ENCODE measurements at regions not wholly inside any gene's neighbourhood (a gene's known extent, or its start where the extent isn't known, plus 50 kb on each side); places are given as distances from the start of the nearest gene placed in this dataset.

DNA sequence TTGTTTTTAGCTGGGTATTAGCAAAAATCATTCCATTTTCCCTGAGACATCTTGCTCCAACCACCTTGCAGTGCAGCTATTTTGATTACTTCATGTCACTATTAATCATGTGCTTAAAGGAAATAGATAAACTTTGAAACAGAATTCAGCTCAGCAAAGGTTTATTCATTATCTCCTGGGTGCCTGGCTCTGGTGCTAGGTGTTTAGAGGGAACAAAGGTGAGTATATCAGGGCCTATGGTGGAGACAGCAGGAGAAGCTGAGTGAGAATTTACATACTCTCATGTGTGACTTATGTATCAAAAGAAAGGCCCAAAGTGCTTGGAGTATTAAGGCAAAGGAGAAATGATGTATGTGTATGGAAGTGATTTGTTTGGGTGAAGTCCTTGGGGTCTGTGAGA, 63.8 kb upstream of the BMP2 start:
- no peak overlapping the region for H3K9ac ChIP-seq (ENCODE audit: low read depth, low read length)
- H2AFZ ChIP-seq (ENCODE audit: low read depth, low read length), result no peak overlapping the region
- no peaks in the 10 kb centered on the region for H3K4me1 ChIP-seq (ENCODE audit: insufficient read depth, low read length)

DNA sequence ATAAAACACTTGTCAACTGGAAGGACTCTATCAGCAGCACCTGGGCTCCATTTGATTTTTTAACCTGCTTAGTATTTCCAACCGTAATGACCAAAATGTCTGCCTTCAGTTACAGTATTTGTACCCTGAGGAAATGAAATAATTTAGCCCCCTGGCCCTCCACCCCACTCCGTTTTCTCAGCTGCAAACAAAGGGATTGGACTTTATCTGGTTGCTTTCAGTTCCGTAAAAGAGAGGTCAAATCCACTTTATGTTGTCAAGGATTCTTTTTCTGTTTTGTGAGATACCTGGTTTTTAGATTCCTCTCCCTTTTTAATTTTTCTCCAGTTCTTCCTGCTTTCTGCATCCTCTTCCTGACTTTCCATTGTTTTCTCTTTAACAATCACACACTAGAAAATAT, 64.4 kb upstream of the BMP2 start:
- no peaks in the 10 kb centered on the region for H3K36me3 ChIP-seq (ENCODE audit: insufficient read depth, low read length)
- H3K4me1 ChIP-seq (ENCODE audit: insufficient read depth, low read length), result no peaks in the 10 kb centered on the region
- no peak overlapping the region for H2AFZ ChIP-seq (ENCODE audit: low read depth, low read length)
- no peaks in the 10 kb centered on the region for H3K79me2 ChIP-seq (ENCODE audit: insufficient read depth, low read length)
- ATAC-seq (ENCODE audit: insufficient read depth, low read depth) (no peak), DNase-seq (no peak)
- H3K9ac ChIP-seq (ENCODE audit: low read depth, low read length), result no peak overlapping the region
- no peak overlapping the region for H3K27ac ChIP-seq (ENCODE audit: low read length)
- TF ChIP-seq, protein P1, sequence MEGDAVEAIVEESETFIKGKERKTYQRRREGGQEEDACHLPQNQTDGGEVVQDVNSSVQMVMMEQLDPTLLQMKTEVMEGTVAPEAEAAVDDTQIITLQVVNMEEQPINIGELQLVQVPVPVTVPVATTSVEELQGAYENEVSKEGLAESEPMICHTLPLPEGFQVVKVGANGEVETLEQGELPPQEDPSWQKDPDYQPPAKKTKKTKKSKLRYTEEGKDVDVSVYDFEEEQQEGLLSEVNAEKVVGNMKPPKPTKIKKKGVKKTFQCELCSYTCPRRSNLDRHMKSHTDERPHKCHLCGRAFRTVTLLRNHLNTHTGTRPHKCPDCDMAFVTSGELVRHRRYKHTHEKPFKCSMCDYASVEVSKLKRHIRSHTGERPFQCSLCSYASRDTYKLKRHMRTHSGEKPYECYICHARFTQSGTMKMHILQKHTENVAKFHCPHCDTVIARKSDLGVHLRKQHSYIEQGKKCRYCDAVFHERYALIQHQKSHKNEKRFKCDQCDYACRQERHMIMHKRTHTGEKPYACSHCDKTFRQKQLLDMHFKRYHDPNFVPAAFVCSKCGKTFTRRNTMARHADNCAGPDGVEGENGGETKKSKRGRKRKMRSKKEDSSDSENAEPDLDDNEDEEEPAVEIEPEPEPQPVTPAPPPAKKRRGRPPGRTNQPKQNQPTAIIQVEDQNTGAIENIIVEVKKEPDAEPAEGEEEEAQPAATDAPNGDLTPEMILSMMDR (IDR thresholded peaks at IDR 0.05; ENCODE audit: borderline replicate concordance, extremely low read depth, low read length, poor library complexity, severe bottlenecking), result no peak
- no peak for TF ChIP-seq EZH2 (IDR thresholded peaks at IDR 0.05; ENCODE audit: borderline replicate concordance, low read depth, low read length, severe bottlenecking)
- H3K9me3 ChIP-seq (ENCODE audit: insufficient read depth, low read length, severe bottlenecking), result no peaks in the 10 kb centered on the region
- no peak overlapping the region for H3K4me3 ChIP-seq (ENCODE audit: low read depth in 1 of 2, low read length in 2 of 2)
- H3K4me2 ChIP-seq (ENCODE audit: insufficient read depth, low read length), result no peak overlapping the region
- no peaks in the 10 kb centered on the region for H4K20me1 ChIP-seq (ENCODE audit: insufficient read depth, low read length)
- H3K27me3 ChIP-seq (ENCODE audit: insufficient read depth, low read length, poor library complexity), result no peaks in the 10 kb centered on the region

More for the DNA sequence above, 63.8 kb upstream of the BMP2 start:
- no peak for TF ChIP-seq EZH2 (IDR thresholded peaks at IDR 0.05; ENCODE audit: borderline replicate concordance, low read depth, low read length, severe bottlenecking)
- TF ChIP-seq, protein P1 (IDR thresholded peaks at IDR 0.05; ENCODE audit: borderline replicate concordance, extremely low read depth, low read length, poor library complexity, severe bottlenecking), result no peak
- Histone ChIP-seq H3K27me3 (ENCODE audit: insufficient read depth, low read length, poor library complexity) (no peaks in the 10 kb centered on the region), H4K20me1 (ENCODE audit: insufficient read depth, low read length) (no peaks in the 10 kb centered on the region), H3K4me2 (ENCODE audit: insufficient read depth, low read length) (no peak overlapping the region), H3K9me3 (ENCODE audit: insufficient read depth, low read length, severe bottlenecking) (no peaks in the 10 kb centered on the region), H3K36me3 (ENCODE audit: insufficient read depth, low read length) (no peaks in the 10 kb centered on the region), H3K27ac (ENCODE audit: low read length) (no peak overlapping the region), H3K4me3 (ENCODE audit: low read depth in 1 of 2, low read length in 2 of 2) (no peak overlapping the region), H3K79me2 (ENCODE audit: insufficient read depth, low read length) (no peaks in the 10 kb centered on the region)
- no peak for DNase-seq
- ATAC-seq (ENCODE audit: insufficient read depth, low read depth), result no peak

DNA sequence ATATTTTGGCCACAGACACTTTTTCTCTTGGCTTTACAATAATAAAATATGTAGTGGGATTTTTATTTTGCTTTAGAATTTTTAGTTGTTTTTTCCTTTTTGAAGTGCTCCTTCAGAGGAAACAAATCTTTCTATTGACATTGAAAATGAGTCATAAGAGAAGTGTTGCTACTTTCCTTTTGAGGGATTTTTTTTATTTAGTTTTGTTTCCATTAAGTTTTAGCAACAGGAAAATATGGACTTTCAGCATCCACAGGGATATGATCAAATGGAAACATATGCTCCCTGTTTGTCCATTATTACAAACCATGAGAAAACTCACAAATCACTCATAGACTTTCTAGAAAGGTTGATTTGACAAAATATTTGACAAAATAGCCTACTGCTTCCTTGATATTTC, 65.3 kb upstream of the BMP2 start:
- no peak for ATAC-seq (ENCODE audit: insufficient read depth, low read depth)
- Histone ChIP-seq H3K4me2 (ENCODE audit: insufficient read depth, low read length) (no peak overlapping the region), H3K27ac (ENCODE audit: low read length) (no peak overlapping the region)

More for the DNA sequence above, 65.3 kb upstream of the BMP2 start:
- Histone ChIP-seq H3K4me3 (ENCODE audit: low read depth in 1 of 2, low read length in 2 of 2) (no peak overlapping the region), H4K20me1 (ENCODE audit: insufficient read depth, low read length) (no peaks in the 10 kb centered on the region), H3K79me2 (ENCODE audit: insufficient read depth, low read length) (no peaks in the 10 kb centered on the region), H3K4me1 (ENCODE audit: insufficient read depth, low read length) (no peaks in the 10 kb centered on the region), H3K9ac (ENCODE audit: low read depth, low read length) (no peak overlapping the region), H3K27me3 (ENCODE audit: insufficient read depth, low read length, poor library complexity) (no peaks in the 10 kb centered on the region), H3K36me3 (ENCODE audit: insufficient read depth, low read length) (no peaks in the 10 kb centered on the region), H2AFZ (ENCODE audit: low read depth, low read length) (no peak overlapping the region), H3K9me3 (ENCODE audit: insufficient read depth, low read length, severe bottlenecking) (no peaks in the 10 kb centered on the region)
- TF ChIP-seq, protein P1 (IDR thresholded peaks at IDR 0.05; ENCODE audit: borderline replicate concordance, extremely low read depth, low read length, poor library complexity, severe bottlenecking), result no peak
- no peak for TF ChIP-seq EZH2 (IDR thresholded peaks at IDR 0.05; ENCODE audit: borderline replicate concordance, low read depth, low read length, severe bottlenecking)
- no peak for DNase-seq

Measured in DND-41 (cell line).